ENCODE measurements at regions not wholly inside any gene's neighbourhood (a gene's known extent, or its start where the extent isn't known, plus 50 kb on each side); places are given as distances from the start of the nearest gene placed in this dataset.

DNA sequence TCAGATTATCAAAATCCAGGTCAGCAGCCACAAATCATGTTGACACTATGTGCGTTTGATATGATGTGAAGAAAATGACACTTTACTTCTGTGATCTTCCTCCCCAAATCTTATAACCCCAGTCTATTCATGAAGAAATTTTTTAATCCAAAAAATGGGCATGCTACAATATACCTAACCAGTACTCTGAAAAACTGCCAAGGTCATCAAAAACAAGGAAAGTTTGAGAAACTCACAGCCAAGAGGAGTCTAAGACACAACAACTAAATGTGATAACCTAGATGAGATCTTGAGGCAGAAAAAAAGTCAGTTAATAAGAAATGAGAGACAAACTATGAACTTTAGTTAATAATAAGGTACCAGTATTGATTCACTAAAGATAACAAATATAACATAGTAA lies 200.6 kb upstream of the IRAK1BP1 start:
- in situ Hi-C loops (cut with MboI; ENCODE audit: low sequenced_read_pairs): no loop called here
- Histone ChIP-seq H3K18ac (ENCODE audit: low read depth, low read length) (no peak overlapping the region), H3K23ac (ENCODE audit: low read depth, low read length) (no peak overlapping the region), H3K4me3 (ENCODE audit: insufficient read depth, low read depth, low read length) (no peak overlapping the region), H2BK15ac (ENCODE audit: low read depth, low read length) (no peak overlapping the region), H2BK5ac (ENCODE audit: low read depth, low read length, poor library complexity, severe bottlenecking) (no peak overlapping the region), H2BK20ac (ENCODE audit: low read depth, low read length) (no peak overlapping the region), H4K20me1 (ENCODE audit: insufficient read depth, low read length) (no peaks in the 10 kb centered on the region), H4K91ac (ENCODE audit: insufficient read depth, low read depth, low read length) (no peak overlapping the region), H3K9me1 (ENCODE audit: insufficient read depth, low read length) (no peaks in the 10 kb centered on the region), H3K27ac (ENCODE audit: insufficient read depth, low read length) (no peak overlapping the region), H3K36me3 (ENCODE audit: control insufficient read depth, insufficient read depth, low read length) (no peaks in the 10 kb centered on the region), H3K14ac (replicated peaks; ENCODE audit: low read depth, low read length) (no peak overlapping the region), H3K56ac (ENCODE audit: extremely low read depth, insufficient read depth, low read length) (no peak overlapping the region), H3K9ac (ENCODE audit: low read depth, low read length) (no peak overlapping the region), H2AFZ (replicated peaks; ENCODE audit: low read length, poor library complexity) (no peak overlapping the region), H3K27me3 (ENCODE audit: control insufficient read depth, insufficient read depth, low read length) (no peaks in the 10 kb centered on the region), H3K4ac (ENCODE audit: low read depth, low read length) (no peak overlapping the region), H2AK9ac (replicated peaks; ENCODE audit: low read depth, low read length, poor library complexity) (no peak overlapping the region), H3K4me2 (ENCODE audit: low read depth, low read length) (no peak overlapping the region), H2AK5ac (ENCODE audit: low read depth, low read length) (no peak overlapping the region), H3K4me1 (ENCODE audit: control insufficient read depth, insufficient read depth, low read length) (no peaks in the 10 kb centered on the region), H4K8ac (ENCODE audit: low read depth in 2 of 2, low read length in 2 of 2) (no peak overlapping the region), H4K5ac (ENCODE audit: low read depth, low read length) (no peak overlapping the region), H3K79me1 (ENCODE audit: low read depth in 1 of 2, low read length in 2 of 2) (no peaks in the 10 kb centered on the region), H3K9me3 (ENCODE audit: control insufficient read depth, insufficient read depth, low read length) (no peaks in the 10 kb centered on the region), H2BK120ac (ENCODE audit: low read depth, low read length) (no peak overlapping the region)
- no TSS peak for BruUV-seq (replicated peaks)
- TF ChIP-seq MAFK (IDR thresholded peaks at IDR 0.05; ENCODE audit: low read depth, low read length): peak; percentile 83
- TF ChIP-seq, protein P1, sequence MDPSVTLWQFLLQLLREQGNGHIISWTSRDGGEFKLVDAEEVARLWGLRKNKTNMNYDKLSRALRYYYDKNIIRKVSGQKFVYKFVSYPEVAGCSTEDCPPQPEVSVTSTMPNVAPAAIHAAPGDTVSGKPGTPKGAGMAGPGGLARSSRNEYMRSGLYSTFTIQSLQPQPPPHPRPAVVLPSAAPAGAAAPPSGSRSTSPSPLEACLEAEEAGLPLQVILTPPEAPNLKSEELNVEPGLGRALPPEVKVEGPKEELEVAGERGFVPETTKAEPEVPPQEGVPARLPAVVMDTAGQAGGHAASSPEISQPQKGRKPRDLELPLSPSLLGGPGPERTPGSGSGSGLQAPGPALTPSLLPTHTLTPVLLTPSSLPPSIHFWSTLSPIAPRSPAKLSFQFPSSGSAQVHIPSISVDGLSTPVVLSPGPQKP (IDR thresholded peaks at IDR 0.05; ENCODE audit: borderline replicate concordance, low read depth, low read length): no peak
- no peak for DNase-seq
- ATAC-seq (ENCODE audit: low read depth): no peak
- intact Hi-C loops (cut with micrococcal nuclease): no loop called here
- ChIA-PET CTCF (no interaction called here), POLR2A (ENCODE audit: unreplicated experiment) (no interaction called here)
- dilution Hi-C loops (cut with HindIII; ENCODE audit: low sequenced_read_pairs, unreplicated experiment): no loop called here
- WGBS, 2 experiments (ENCODE audit: extremely low coverage in 2 of 2, insufficient read length in 1 of 2): no CpG with 5 or more reads among the region's 1 CpG

Measured in IMR-90 (cell line).